ENCODE measurements at regions not wholly inside any gene's neighbourhood (a gene's known extent, or its start where the extent isn't known, plus 50 kb on each side); places are given as distances from the start of the nearest gene placed in this dataset.

- H3K9ac ChIP-seq (ENCODE audit: low read length): no peak overlapping the region
- H3K56ac ChIP-seq (ENCODE audit: low read length): no peak overlapping the region
- no peak overlapping the region for H2BK120ac ChIP-seq (ENCODE audit: low read depth, low read length)
- no peak overlapping the region for H3K4me3 ChIP-seq (ENCODE audit: low read length)
- H3K4me1 ChIP-seq (ENCODE audit: control insufficient read depth, low read depth, low read length): no peaks in the 10 kb centered on the region
- no peak overlapping the region for H2BK5ac ChIP-seq (ENCODE audit: low read length)
- H3K4me2 ChIP-seq (ENCODE audit: low read length): no peak overlapping the region
- H2BK15ac ChIP-seq (replicated peaks; ENCODE audit: low read depth): no peak overlapping the region
- no CpG with 5 or more reads among the region's 3 CpGs for WGBS (ENCODE audit: extremely low coverage, insufficient coverage, low lambda C conversion rate)
- H3K79me1 ChIP-seq (ENCODE audit: low read length): no peaks in the 10 kb centered on the region
- no peak overlapping the region for H3K23ac ChIP-seq (ENCODE audit: low read length)
- H3K36me3 ChIP-seq (ENCODE audit: control insufficient read depth, insufficient read depth, low read length): no peaks in the 10 kb centered on the region
- no peaks in the 10 kb centered on the region for H3K79me2 ChIP-seq (ENCODE audit: control insufficient read depth, insufficient read depth, low read length)
- no peaks in the 10 kb centered on the region for H3K27me3 ChIP-seq (ENCODE audit: insufficient read depth, low read length, poor library complexity)
- H4K5ac ChIP-seq (ENCODE audit: low read length): no peak overlapping the region
- H3K27ac ChIP-seq (ENCODE audit: low read depth, low read length): no peak overlapping the region
- DNase-seq: no peak
- no peak overlapping the region for H2AK5ac ChIP-seq (ENCODE audit: low read length)
- H3K4ac ChIP-seq (ENCODE audit: low read depth, low read length): no peak overlapping the region
- H4K8ac ChIP-seq (ENCODE audit: low read depth, low read length): no peak overlapping the region
- no peak overlapping the region for H3K18ac ChIP-seq (ENCODE audit: low read length)
Measured at GRCh38 chr7:136034132-136034531, 57.0 kb upstream of the MTPN start.

- Histone ChIP-seq H2BK120ac (ENCODE audit: low read depth, low read length) (no peak overlapping the region), H2AK5ac (ENCODE audit: low read length) (no peak overlapping the region), H3K27me3 (ENCODE audit: insufficient read depth, low read length, poor library complexity) (no peaks in the 10 kb centered on the region), H2BK15ac (replicated peaks; ENCODE audit: low read depth) (no peak overlapping the region), H3K23ac (ENCODE audit: low read length) (no peak overlapping the region), H3K79me1 (ENCODE audit: low read length) (no peaks in the 10 kb centered on the region), H3K4me2 (ENCODE audit: low read length) (no peak overlapping the region), H3K9ac (ENCODE audit: low read length) (no peak overlapping the region), H3K27ac (ENCODE audit: low read depth, low read length) (no peak overlapping the region), H3K36me3 (ENCODE audit: control insufficient read depth, insufficient read depth, low read length) (no peaks in the 10 kb centered on the region), H3K56ac (ENCODE audit: low read length) (no peak overlapping the region), H2BK5ac (ENCODE audit: low read length) (no peak overlapping the region), H3K4me3 (ENCODE audit: low read length) (no peak overlapping the region), H4K8ac (ENCODE audit: low read depth, low read length) (no peak overlapping the region), H4K5ac (ENCODE audit: low read length) (no peak overlapping the region), H3K4ac (ENCODE audit: low read depth, low read length) (no peak overlapping the region), H3K4me1 (ENCODE audit: control insufficient read depth, low read depth, low read length) (no peaks in the 10 kb centered on the region), H3K79me2 (ENCODE audit: control insufficient read depth, insufficient read depth, low read length) (no peaks in the 10 kb centered on the region), H3K18ac (ENCODE audit: low read length) (no peak overlapping the region)
- no CpG with 5 or more reads among the region's 6 CpGs for WGBS (ENCODE audit: extremely low coverage, insufficient coverage, low lambda C conversion rate)
- peak; percentile 4 for DNase-seq
Measured at GRCh38 chr7:136033413-136034031, 56.4 kb upstream of the MTPN start.

DNA sequence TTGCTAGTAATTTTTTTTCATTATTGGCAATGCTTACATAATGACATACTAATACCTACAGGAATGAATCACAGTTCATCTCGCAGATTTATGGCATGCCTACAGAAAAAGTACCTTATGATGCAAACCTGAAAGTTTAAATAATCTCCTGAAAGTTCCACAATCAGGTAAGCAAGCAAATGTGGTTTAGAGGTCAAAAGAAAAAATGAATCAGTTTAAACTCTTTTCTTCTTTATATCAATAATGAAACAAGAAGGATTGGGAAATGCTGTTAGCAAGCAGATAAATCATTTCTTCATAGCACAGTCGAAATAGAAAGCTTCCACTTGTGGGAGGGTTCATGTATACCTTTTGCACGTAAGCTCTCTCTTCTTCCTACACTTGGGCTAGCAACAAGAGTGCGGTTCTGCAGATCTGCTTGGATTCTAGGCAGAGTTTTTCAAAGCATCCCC, 53.7 kb upstream of the MTPN start:
- H3K4me2 ChIP-seq (ENCODE audit: low read length): no peak overlapping the region
- H3K27me3 ChIP-seq (ENCODE audit: insufficient read depth, low read length, poor library complexity): no peaks in the 10 kb centered on the region
- H3K4me3 ChIP-seq (ENCODE audit: low read length): no peak overlapping the region
- H2BK120ac ChIP-seq (ENCODE audit: low read depth, low read length): no peak overlapping the region
- H3K56ac ChIP-seq (ENCODE audit: low read length): no peak overlapping the region
- no peaks in the 10 kb centered on the region for H3K36me3 ChIP-seq (ENCODE audit: control insufficient read depth, insufficient read depth, low read length)
- H3K4me1 ChIP-seq (ENCODE audit: control insufficient read depth, low read depth, low read length): no peaks in the 10 kb centered on the region
- H2AK5ac ChIP-seq (ENCODE audit: low read length): no peak overlapping the region
- no peak overlapping the region for H3K9ac ChIP-seq (ENCODE audit: low read length)
- DNase-seq: no peak
- no peak overlapping the region for H2BK5ac ChIP-seq (ENCODE audit: low read length)
- no peak overlapping the region for H3K18ac ChIP-seq (ENCODE audit: low read length)
- H3K79me2 ChIP-seq (ENCODE audit: control insufficient read depth, insufficient read depth, low read length): no peaks in the 10 kb centered on the region
- H3K27ac ChIP-seq (ENCODE audit: low read depth, low read length): no peak overlapping the region
- WGBS (ENCODE audit: extremely low coverage, insufficient coverage, low lambda C conversion rate): no CpG with 5 or more reads among the region's 4 CpGs
- H3K79me1 ChIP-seq (ENCODE audit: low read length): no peaks in the 10 kb centered on the region
- H2BK15ac ChIP-seq (replicated peaks; ENCODE audit: low read depth): no peak overlapping the region
- H3K23ac ChIP-seq (ENCODE audit: low read length): no peak overlapping the region
- no peak overlapping the region for H3K4ac ChIP-seq (ENCODE audit: low read depth, low read length)
- no peak overlapping the region for H4K5ac ChIP-seq (ENCODE audit: low read length)
- H4K8ac ChIP-seq (ENCODE audit: low read depth, low read length): no peak overlapping the region

DNA sequence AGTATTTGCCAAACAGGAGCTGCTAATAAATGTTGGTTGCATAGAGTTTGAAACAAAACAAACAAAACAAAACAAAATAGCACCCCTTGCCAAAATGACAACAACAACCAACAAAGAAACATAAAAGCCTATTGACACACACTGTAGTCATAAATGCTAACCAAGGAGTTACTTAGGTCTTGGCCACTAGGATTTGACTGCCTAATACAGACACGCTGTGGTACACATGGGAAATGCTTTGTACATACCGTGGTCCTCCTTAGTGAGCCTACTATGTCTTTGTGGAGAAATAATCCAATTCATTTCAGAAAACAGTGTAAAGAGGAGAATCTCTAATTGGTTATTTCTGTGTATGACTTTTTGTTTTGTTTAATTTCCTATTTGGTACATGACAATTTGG, 53.2 kb upstream of the MTPN start:
- H3K4me2 ChIP-seq (ENCODE audit: low read length): no peak overlapping the region
- H3K36me3 ChIP-seq (ENCODE audit: control insufficient read depth, insufficient read depth, low read length): no peaks in the 10 kb centered on the region
- DNase-seq: no peak
- H3K56ac ChIP-seq (ENCODE audit: low read length): no peak overlapping the region
- no peak overlapping the region for H2BK15ac ChIP-seq (replicated peaks; ENCODE audit: low read depth)
- WGBS (ENCODE audit: extremely low coverage, insufficient coverage, low lambda C conversion rate): no CpG with 5 or more reads among the region's 2 CpGs
- no peak overlapping the region for H3K9ac ChIP-seq (ENCODE audit: low read length)
- no peaks in the 10 kb centered on the region for H3K27me3 ChIP-seq (ENCODE audit: insufficient read depth, low read length, poor library complexity)
- H2AK5ac ChIP-seq (ENCODE audit: low read length): no peak overlapping the region
- no peaks in the 10 kb centered on the region for H3K4me1 ChIP-seq (ENCODE audit: control insufficient read depth, low read depth, low read length)
- H2BK5ac ChIP-seq (ENCODE audit: low read length): no peak overlapping the region
- H4K5ac ChIP-seq (ENCODE audit: low read length): no peak overlapping the region
- H4K8ac ChIP-seq (ENCODE audit: low read depth, low read length): no peak overlapping the region
- H3K23ac ChIP-seq (ENCODE audit: low read length): no peak overlapping the region
- H3K18ac ChIP-seq (ENCODE audit: low read length): no peak overlapping the region
- H3K79me1 ChIP-seq (ENCODE audit: low read length): no peaks in the 10 kb centered on the region
- no peak overlapping the region for H3K27ac ChIP-seq (ENCODE audit: low read depth, low read length)
- no peak overlapping the region for H2BK120ac ChIP-seq (ENCODE audit: low read depth, low read length)
- no peak overlapping the region for H3K4me3 ChIP-seq (ENCODE audit: low read length)
- no peak overlapping the region for H3K4ac ChIP-seq (ENCODE audit: low read depth, low read length)
- H3K79me2 ChIP-seq (ENCODE audit: control insufficient read depth, insufficient read depth, low read length): no peaks in the 10 kb centered on the region

GRCh38 chr7:136027160-136027559, 50.0 kb upstream of the MTPN start:
- Histone ChIP-seq H3K79me2 (ENCODE audit: control insufficient read depth, insufficient read depth, low read length) (no peaks in the 10 kb centered on the region), H2BK15ac (replicated peaks; ENCODE audit: low read depth) (no peak overlapping the region), H2AK5ac (ENCODE audit: low read length) (no peak overlapping the region), H3K27ac (ENCODE audit: low read depth, low read length) (no peak overlapping the region), H3K4me1 (ENCODE audit: control insufficient read depth, low read depth, low read length) (no peaks in the 10 kb centered on the region), H3K79me1 (ENCODE audit: low read length) (no peaks in the 10 kb centered on the region), H3K23ac (ENCODE audit: low read length) (no peak overlapping the region), H4K8ac (ENCODE audit: low read depth, low read length) (no peak overlapping the region), H3K9ac (ENCODE audit: low read length) (no peak overlapping the region), H3K4me2 (ENCODE audit: low read length) (no peak overlapping the region), H3K27me3 (ENCODE audit: insufficient read depth, low read length, poor library complexity) (no peaks in the 10 kb centered on the region), H3K4me3 (ENCODE audit: low read length) (no peak overlapping the region), H3K18ac (ENCODE audit: low read length) (no peak overlapping the region), H3K36me3 (ENCODE audit: control insufficient read depth, insufficient read depth, low read length) (no peaks in the 10 kb centered on the region), H2BK120ac (ENCODE audit: low read depth, low read length) (no peak overlapping the region), H3K56ac (ENCODE audit: low read length) (no peak overlapping the region), H2BK5ac (ENCODE audit: low read length) (no peak overlapping the region), H3K4ac (ENCODE audit: low read depth, low read length) (no peak overlapping the region), H4K5ac (ENCODE audit: low read length) (no peak overlapping the region)
- no CpG with 5 or more reads among the region's 2 CpGs for WGBS (ENCODE audit: extremely low coverage, insufficient coverage, low lambda C conversion rate)
- DNase-seq: no peak
